ENCODE measurements at regions not wholly inside any gene's neighbourhood (a gene's known extent, or its start where the extent isn't known, plus 50 kb on each side); places are given as distances from the start of the nearest gene placed in this dataset.
A peak's percentile ranks its signal among the peaks of the same experiment; 100 is the strongest.

DNA sequence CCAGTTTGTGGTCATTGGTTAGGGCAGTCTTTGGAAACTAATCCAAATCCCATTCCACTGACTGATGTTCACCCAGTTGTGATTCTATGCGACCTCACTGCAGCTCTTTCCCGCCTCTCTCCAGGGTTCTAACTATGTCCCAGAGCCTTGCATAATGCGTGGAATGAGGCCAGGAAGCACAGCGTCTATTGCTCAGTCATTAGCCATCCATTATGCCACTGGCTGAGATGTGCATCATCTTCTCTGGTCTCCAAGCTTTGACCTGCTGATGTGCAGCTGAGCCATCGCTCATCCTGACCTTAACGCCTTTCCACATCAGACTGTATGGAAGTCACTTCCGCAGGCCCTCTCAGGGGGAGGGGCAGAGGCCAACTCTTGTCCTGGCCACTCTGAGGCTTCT, 115.4 kb upstream of the VRK1 start:
- H3K4me1 Mint-ChIP-seq (ENCODE audit: low read depth): peaks cover 5% of the 10 kb centered on the region
- no peak overlapping the region for H3K4me3 Mint-ChIP-seq
- DNase-seq (no peak), ATAC-seq (replicated peaks in 1 of 2) (no peak)
- H3K27ac Mint-ChIP-seq: no peak overlapping the region
- H3K36me3 Mint-ChIP-seq (ENCODE audit: insufficient read depth in 2 of 2): no peaks in the 10 kb centered on the region
- peaks cover 39% of the 10 kb centered on the region for H3K27me3 Mint-ChIP-seq (ENCODE audit: low read depth)
- peaks cover 0 to 5% of the 10 kb centered on the region in 2 donors for H3K9me3 Mint-ChIP-seq

DNA sequence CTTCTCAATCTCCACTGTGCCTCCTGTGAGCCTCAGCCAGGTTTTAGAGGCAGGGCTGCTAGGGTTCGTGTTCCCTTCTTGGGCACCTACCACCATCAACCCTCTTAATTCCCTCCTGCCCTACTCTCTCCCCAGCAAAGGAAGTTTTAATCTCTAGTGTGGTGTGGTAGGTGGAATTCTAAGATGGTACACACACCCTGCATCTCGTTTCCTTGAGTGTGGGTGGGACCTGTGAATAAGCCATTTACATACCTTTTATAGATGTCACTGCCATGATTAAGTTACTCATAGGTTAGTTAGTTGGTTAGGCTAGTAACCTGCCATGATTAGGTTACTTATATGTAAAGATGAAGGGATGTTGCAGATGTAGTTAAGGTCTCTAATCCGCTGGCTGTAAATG, 114.8 kb upstream of the VRK1 start:
- Mint-ChIP-seq H3K27me3 (ENCODE audit: low read depth) (peaks cover 33% of the 10 kb centered on the region), H3K27ac (no peak overlapping the region), H3K4me3 (no peak overlapping the region), H3K9me3 (peaks cover 0 to 4% of the 10 kb centered on the region in 2 donors), H3K36me3 (ENCODE audit: insufficient read depth in 2 of 2) (no peaks in the 10 kb centered on the region), H3K4me1 (ENCODE audit: low read depth) (peaks cover 5% of the 10 kb centered on the region)
- DNase-seq: no peak
- ATAC-seq (replicated peaks in 1 of 2): no peak

DNA sequence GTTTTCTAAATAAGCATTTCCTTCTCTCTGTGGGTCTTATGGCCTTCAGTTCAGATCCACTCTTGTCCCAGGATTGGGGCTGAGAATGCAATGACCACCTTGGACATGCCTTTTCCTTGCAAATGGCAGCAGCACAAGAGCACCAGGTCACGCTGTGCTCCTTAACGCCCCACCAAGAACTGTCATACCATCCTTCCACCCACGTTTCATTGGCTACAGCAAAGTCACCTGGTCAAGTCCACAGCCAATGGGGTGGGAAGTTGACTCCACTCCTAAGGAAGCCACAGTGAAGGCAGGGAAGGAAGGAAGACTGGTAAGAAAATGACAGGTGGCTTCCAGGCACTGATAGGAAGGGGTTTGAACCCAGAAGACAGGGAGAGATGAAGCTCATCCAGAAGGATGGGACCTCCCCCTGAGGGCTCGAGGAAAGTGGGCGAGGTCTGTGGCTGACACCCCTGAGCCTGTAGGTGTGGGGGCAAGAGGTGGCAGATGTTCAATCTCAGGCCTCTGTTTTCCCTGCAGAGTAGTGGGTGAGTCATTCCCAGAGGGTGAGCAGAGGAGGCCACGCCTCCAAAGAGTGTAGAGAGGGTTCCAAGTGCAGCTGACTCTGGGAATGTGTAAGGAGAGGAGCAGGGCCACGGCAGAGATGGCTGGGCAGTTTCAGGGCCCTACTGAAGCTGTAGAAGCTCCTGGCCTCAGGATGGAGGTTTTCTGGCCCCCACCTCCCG, 113.5 kb upstream of the VRK1 start:
- no peak overlapping the region for H3K27ac Mint-ChIP-seq
- no peaks in the 10 kb centered on the region for H3K36me3 Mint-ChIP-seq (ENCODE audit: insufficient read depth in 2 of 2)
- no peak overlapping the region for H3K4me3 Mint-ChIP-seq
- peaks cover 5% of the 10 kb centered on the region for H3K4me1 Mint-ChIP-seq (ENCODE audit: low read depth)
- peaks cover 20% of the 10 kb centered on the region for H3K27me3 Mint-ChIP-seq (ENCODE audit: low read depth)
- peaks cover 0 to 4% of the 10 kb centered on the region in 2 donors for H3K9me3 Mint-ChIP-seq
- ATAC-seq (replicated peaks in 1 of 2) (peak in 1 of 2 donors; percentile 38), DNase-seq (no peak)

DNA sequence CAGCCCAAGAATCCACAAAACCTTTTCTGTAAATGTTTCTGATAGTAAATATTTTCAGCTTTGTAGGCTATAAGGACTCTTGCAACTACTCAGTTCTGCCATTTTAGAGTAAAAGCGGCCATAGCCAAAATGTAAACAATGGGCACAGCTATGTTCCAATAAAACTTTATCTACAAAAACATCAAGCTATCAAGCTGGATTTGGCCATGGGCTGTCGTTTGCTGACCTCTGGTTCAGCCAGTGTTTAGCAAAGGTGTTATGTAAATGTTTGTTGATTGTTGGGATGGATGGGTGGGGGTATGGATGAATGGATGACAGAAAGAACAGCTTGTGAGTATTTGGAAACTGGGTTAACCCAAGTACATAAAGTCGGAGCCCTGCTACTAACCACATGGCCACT, 111.1 kb upstream of the VRK1 start:
- H3K27ac Mint-ChIP-seq: no peak overlapping the region
- DNase-seq (no peak), ATAC-seq (replicated peaks in 1 of 2) (no peak)
- peaks cover 24% of the 10 kb centered on the region for H3K27me3 Mint-ChIP-seq (ENCODE audit: low read depth)
- no peak overlapping the region for H3K4me3 Mint-ChIP-seq
- H3K4me1 Mint-ChIP-seq (ENCODE audit: low read depth): peaks cover 5% of the 10 kb centered on the region
- H3K36me3 Mint-ChIP-seq (ENCODE audit: insufficient read depth in 2 of 2): no peaks in the 10 kb centered on the region
- peaks cover 0 to 4% of the 10 kb centered on the region in 2 donors for H3K9me3 Mint-ChIP-seq

DNA sequence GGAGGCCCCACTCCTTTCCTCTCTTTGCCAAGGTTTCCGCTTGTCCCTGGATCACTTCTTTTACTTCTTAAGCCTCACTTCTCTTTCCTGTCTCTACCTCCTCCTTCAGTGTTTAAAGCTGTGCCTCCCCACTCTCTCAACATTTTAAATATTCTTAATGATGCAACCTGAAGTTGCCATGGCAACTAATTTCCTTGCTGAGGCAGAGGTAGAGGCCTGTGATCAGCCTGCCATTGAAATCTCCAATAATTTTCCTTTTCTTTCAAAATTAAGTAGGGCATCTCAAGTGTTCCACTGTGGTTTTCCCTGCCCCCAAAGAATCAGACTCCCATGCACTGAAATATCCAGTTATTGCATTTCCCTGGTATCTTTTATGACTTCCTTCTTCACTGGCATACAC, 108.6 kb upstream of the VRK1 start:
- Mint-ChIP-seq H3K27me3 (ENCODE audit: low read depth) (peaks cover 25% of the 10 kb centered on the region), H3K27ac (no peak overlapping the region), H3K9me3 (peaks cover 0 to 4% of the 10 kb centered on the region in 2 donors), H3K4me3 (no peak overlapping the region), H3K36me3 (ENCODE audit: insufficient read depth in 2 of 2) (no peaks in the 10 kb centered on the region), H3K4me1 (ENCODE audit: low read depth) (peaks cover 4% of the 10 kb centered on the region)
- no peak for DNase-seq
- ATAC-seq (replicated peaks in 1 of 2): no peak

DNA sequence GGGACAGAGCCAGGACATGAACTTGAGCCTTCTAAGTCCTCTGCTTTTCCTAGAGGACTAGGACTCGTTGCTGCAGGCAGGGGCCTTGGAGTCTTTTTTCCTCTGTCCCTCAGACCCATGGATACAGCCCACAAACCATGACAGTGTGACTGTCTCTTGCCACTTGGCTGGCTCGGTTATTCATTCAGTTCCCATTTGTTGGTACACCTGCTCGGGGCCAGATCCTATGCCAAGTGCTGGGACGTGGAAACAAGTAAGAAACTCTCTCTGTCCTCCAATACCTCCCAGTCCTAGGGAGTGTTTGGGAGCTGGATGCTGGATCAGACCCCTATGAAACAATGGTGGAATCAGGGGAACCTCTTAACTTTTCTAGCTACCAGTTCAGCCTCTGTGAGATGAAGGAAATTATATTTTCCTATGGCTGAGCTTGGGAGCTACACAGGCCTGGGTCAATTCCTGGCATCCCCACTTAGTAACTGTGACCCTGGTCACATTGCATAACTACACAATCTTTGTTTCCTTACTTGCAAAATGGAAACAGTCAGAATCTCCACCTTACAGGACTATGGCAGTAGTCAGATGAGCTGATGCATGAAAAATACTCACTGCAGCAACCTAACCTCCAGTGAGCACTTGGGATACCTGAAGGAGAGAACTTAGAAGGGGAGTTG, 106.3 kb upstream of the VRK1 start:
- peaks cover 20% of the 10 kb centered on the region for H3K27me3 Mint-ChIP-seq (ENCODE audit: low read depth)
- no peak overlapping the region for H3K4me3 Mint-ChIP-seq
- DNase-seq: no peak
- no peak for ATAC-seq (replicated peaks in 1 of 2)
- H3K4me1 Mint-ChIP-seq (ENCODE audit: low read depth): no peaks in the 10 kb centered on the region
- no peaks in the 10 kb centered on the region for H3K36me3 Mint-ChIP-seq (ENCODE audit: insufficient read depth in 2 of 2)
- no peak overlapping the region for H3K27ac Mint-ChIP-seq
- peaks cover 0 to 1% of the 10 kb centered on the region in 2 donors for H3K9me3 Mint-ChIP-seq

DNA sequence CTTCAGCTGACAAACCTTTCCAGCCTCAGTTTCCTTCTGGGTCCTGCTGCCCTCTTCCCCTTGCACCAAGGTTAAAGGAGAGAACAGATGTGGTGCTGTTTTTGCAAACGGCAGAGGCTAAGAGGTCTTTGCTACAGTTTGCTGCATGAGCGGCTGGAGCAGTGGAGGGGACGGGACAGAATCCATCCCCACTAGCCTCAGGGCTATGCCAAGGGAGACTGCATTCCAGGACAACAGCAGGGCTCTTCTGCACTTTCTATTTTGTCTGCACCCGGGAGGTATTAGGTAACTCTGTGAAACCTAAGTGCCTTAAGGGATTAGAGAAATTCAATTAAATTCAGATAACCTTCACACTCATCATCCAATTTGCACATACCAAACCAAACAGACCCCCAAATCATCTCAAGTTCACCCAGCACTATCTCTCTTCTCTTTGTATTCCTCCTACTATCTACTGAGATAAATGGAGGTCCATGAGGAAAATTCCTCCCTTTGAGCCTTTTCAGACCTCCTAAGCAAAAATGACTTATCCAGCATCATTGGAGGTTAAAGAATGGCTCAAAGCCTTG, 103.8 kb upstream of the VRK1 start:
- peaks cover 14% of the 10 kb centered on the region for H3K27me3 Mint-ChIP-seq (ENCODE audit: low read depth)
- no peaks in the 10 kb centered on the region for H3K4me1 Mint-ChIP-seq (ENCODE audit: low read depth)
- ATAC-seq (replicated peaks in 1 of 2) (no peak), DNase-seq (no peak)
- H3K36me3 Mint-ChIP-seq (ENCODE audit: insufficient read depth in 2 of 2): no peaks in the 10 kb centered on the region
- no peak overlapping the region for H3K27ac Mint-ChIP-seq
- no peak overlapping the region for H3K4me3 Mint-ChIP-seq
- H3K9me3 Mint-ChIP-seq: no peaks in the 10 kb centered on the region

DNA sequence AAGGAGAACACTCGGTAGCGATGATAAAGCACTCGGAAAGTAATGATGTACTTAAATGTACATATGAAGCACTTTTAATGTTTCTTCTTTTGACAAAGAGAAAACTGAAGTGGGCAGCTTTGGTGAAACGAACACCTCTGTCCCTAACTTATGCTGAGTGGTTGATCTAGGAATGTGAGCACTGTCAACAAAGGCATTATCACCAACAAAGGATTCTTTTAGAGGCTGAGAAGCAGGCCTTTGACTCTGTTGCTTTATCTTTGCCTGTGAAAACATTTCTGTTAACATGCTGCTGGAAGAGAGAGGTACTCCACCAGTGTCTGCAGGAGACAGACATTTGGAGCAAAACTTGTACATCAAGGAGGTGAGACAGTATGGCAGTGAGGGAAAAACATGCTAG, 103.2 kb upstream of the VRK1 start:
- H3K36me3 Mint-ChIP-seq (ENCODE audit: insufficient read depth in 2 of 2): no peaks in the 10 kb centered on the region
- peaks cover 14% of the 10 kb centered on the region for H3K27me3 Mint-ChIP-seq (ENCODE audit: low read depth)
- no peaks in the 10 kb centered on the region for H3K9me3 Mint-ChIP-seq
- H3K27ac Mint-ChIP-seq: no peak overlapping the region
- DNase-seq (no peak), ATAC-seq (replicated peaks in 1 of 2) (no peak)
- no peaks in the 10 kb centered on the region for H3K4me1 Mint-ChIP-seq (ENCODE audit: low read depth)
- no peak overlapping the region for H3K4me3 Mint-ChIP-seq

DNA sequence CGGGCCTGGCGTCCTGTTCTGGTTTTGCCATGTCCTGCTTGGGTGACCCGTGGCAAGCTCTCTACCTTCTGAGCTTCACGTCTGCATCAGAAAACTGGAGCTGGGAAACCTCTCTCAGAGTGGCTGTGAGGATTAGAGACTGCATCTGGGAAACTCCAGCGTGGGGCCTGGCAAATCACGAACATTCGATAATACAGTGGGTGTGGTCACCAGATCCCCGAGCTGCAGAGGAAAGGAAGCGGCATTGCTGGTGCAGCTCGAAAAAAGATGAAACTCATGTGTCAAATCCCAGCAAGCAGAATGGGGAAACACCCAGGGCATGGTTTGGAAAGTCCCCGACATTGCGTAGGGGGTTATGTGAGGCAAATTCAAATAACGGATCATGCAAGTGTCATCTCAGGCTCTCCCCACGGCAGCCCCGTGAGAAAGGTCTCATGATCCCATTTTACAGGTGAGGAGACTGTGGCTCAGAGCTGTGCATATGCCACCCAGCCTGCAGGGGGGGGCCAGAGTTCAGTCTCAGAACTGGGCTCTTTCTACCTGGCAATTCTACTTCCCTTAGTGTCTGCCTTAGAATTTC, 98.1 kb upstream of the VRK1 start:
- Mint-ChIP-seq H3K9me3 (no peaks in the 10 kb centered on the region), H3K27ac (no peak overlapping the region), H3K36me3 (ENCODE audit: insufficient read depth in 2 of 2) (no peaks in the 10 kb centered on the region), H3K4me1 (ENCODE audit: low read depth) (no peaks in the 10 kb centered on the region), H3K27me3 (ENCODE audit: low read depth) (peaks cover 6% of the 10 kb centered on the region), H3K4me3 (peak overlapping the region in 1 of 2 donors; percentile 17)
- DNase-seq (peak; percentile 11 to 20), ATAC-seq (replicated peaks in 1 of 2) (peak in 1 of 2 donors; percentile 73)

DNA sequence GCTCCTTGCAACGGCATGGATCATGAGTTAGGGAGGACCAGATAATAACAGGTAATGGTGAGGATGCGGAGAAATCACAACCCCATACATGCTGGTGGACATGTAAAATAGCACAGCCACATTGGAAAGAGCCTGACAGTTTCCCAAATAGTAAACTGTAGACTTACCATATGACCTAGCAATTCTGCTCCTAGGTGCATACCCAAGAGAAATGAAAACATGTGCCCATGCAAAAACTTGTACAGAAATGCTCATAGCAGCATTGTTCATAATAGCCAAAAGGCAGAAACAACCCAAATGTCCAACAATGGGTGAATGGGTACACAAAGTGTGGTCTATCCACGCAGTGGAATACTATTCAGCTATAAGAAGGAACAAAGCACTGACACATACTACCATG, 97.5 kb upstream of the VRK1 start:
- H3K4me1 Mint-ChIP-seq (ENCODE audit: low read depth): no peaks in the 10 kb centered on the region
- DNase-seq: no peak
- ATAC-seq (replicated peaks in 1 of 2): no peak
- no peaks in the 10 kb centered on the region for H3K9me3 Mint-ChIP-seq
- no peak overlapping the region for H3K4me3 Mint-ChIP-seq
- H3K27me3 Mint-ChIP-seq (ENCODE audit: low read depth): peaks cover 8% of the 10 kb centered on the region
- no peaks in the 10 kb centered on the region for H3K36me3 Mint-ChIP-seq (ENCODE audit: insufficient read depth in 2 of 2)
- no peak overlapping the region for H3K27ac Mint-ChIP-seq

DNA sequence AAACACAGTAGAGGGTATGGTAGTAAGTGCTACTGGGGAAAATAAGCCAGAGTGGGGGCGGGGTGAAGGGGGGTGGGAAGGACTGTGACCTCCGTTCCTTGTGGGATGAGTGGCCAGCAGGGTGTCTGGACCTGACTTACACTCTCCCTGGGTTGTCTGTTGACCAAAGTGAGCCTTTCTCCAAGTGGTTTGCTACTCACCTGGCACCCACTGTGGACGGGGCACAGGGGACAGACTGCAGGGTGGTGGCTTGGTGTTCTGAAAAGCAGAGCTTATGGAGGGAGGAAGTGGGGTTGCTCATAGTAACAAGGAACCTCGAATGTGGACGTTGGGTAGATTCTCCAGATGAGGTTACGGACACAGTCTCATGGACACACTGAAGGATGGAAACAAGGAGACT, 94.4 kb upstream of the VRK1 start:
- H3K4me3 Mint-ChIP-seq: no peak overlapping the region
- H3K4me1 Mint-ChIP-seq (ENCODE audit: low read depth): no peaks in the 10 kb centered on the region
- DNase-seq: no peak
- H3K27ac Mint-ChIP-seq: no peak overlapping the region
- H3K27me3 Mint-ChIP-seq (ENCODE audit: low read depth): peaks cover 18% of the 10 kb centered on the region
- no peaks in the 10 kb centered on the region for H3K9me3 Mint-ChIP-seq
- no peak for ATAC-seq (replicated peaks in 1 of 2)
- H3K36me3 Mint-ChIP-seq (ENCODE audit: insufficient read depth in 2 of 2): no peaks in the 10 kb centered on the region

DNA sequence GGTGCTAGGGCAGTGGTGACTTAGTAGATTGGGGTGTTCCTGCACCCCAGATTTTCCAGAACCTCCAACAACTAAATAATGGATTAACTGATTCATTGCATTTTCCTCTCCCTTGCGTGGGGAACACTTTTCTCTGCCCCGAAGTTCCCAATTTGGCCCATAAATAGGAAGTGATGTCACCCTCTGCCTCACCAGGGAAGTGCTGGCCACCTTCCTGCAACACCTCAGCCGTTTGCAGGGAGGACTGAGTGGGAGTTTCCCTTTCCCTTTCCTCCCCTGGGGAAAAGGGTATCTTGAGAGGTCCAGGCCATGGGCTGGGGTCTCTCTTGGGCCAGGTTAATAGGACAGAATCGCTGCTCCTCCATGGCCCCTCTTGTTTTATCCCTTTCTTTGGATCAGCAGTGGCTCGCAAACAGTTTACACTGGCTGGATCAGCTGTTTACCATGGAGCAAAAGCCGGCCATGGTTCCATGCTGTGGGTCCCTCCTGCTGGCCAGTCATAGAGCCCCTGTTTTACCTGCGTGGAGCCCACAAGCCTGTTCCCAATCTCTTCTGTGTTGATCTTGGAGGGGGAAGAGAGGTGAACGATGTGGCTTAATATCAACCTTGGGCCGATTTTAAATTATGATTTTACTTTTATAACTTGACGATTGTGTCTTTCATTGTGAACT, 91.6 kb upstream of the VRK1 start:
- Mint-ChIP-seq H3K4me1 (ENCODE audit: low read depth) (no peaks in the 10 kb centered on the region), H3K4me3 (no peak overlapping the region), H3K9me3 (no peaks in the 10 kb centered on the region), H3K27me3 (ENCODE audit: low read depth) (peaks cover 18% of the 10 kb centered on the region), H3K27ac (no peak overlapping the region), H3K36me3 (ENCODE audit: insufficient read depth in 2 of 2) (no peaks in the 10 kb centered on the region)
- ATAC-seq (replicated peaks in 1 of 2): no peak
- DNase-seq: no peak

DNA sequence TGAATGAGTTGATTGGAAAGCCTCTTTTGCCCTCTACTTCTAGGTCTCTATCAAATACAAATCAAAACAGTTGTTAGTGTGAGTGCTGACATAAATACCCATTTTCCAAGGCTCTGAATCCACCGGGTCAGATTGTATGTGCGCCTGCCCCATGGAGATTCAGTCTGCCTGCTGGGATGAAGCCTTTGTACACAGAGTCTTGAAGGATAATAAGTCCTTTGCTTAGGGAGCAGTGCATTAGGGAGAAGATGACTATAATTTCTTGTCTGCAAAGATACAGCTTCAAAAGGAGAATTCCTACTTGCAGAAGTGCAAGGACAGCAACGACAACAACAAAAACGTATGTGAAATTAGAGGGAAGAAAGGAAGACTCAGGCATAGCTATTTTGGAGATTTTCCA, 90.3 kb upstream of the VRK1 start:
- Mint-ChIP-seq H3K27me3 (ENCODE audit: low read depth) (peaks cover 18% of the 10 kb centered on the region), H3K9me3 (no peaks in the 10 kb centered on the region), H3K4me3 (no peak overlapping the region), H3K27ac (no peak overlapping the region), H3K36me3 (ENCODE audit: insufficient read depth in 2 of 2) (no peaks in the 10 kb centered on the region), H3K4me1 (ENCODE audit: low read depth) (no peaks in the 10 kb centered on the region)
- ATAC-seq (replicated peaks in 1 of 2) (no peak), DNase-seq (no peak)
